Left ventricle myocardium inferior (tissue), 1 donor: ENCODE measurements at regions not wholly inside any gene's neighbourhood (a gene's known extent, or its start where the extent isn't known, plus 50 kb on each side); places are given as distances from the start of the nearest gene placed in this dataset.

Experiments
- DNase-seq: peaks from one replicate; pipeline ENCODE4 v3.0.0-alpha.2; 2020
- H3K27ac ChIP-seq: fragments of 200-600 bp; replicated peaks from 2 replicates; pipeline ENCODE4 v1.8.0; 2021
- H3K27me3 ChIP-seq: fragments of 200-600 bp; 2 replicates; pipeline ENCODE4 v1.8.0; 2021; ENCODE audit warnings: low read depth
- H3K36me3 ChIP-seq: fragments of 200-600 bp; 2 replicates; pipeline ENCODE4 v1.8.0; 2021
- H3K4me1 ChIP-seq: fragments of 200-600 bp; 2 replicates; pipeline ENCODE4 v1.8.0; 2021
- H3K4me3 ChIP-seq: fragments of 200-600 bp; 2 replicates; pipeline ENCODE4 v1.8.0; 2021; ENCODE audit warnings: mild to moderate bottlenecking, moderate library complexity
- H3K9me3 ChIP-seq: fragments of 200-600 bp; replicated peaks from 2 replicates; pipeline ENCODE4 v1.8.0; 2021
- intact Hi-C: fragments of 100-400 bp; cut with micrococcal nuclease; formaldehyde crosslinking; loops from one replicate; pipeline ENCODE4 v1.11.0; 2022
- TF ChIP-seq, protein P1 (sequence below): fragments of 200-600 bp; IDR thresholded peaks from 2 replicates; pipeline ENCODE4 v1.8.0; 2021; ENCODE audit warnings: antibody characterized with exemption, mild to moderate bottlenecking, borderline replicate concordance
- donor health status: DM: no; HTN: yes; CAD: no; lungs with severe emphysema.

DNA sequence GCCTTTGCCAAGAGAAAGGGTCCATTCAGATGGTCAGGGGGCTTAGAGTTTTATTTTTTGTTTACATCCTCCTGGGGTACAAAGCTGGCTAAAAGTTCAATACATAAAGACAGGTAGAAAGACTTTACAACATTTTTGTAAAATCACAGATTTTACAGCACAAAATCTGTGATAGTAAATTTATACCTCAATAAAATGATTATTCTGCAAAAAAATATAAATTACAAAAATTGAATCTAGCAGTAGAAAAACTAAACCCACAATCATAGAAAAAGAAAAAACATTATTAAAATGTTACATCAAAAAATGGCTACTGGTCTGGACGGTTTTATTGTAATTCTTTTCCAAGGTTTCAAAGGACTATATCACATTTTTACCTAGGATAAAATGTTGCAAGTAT is 674.2 kb upstream of the CHAC2 start:
- intact Hi-C loops = no loop called here
- no peak overlapping the region for H3K4me3 ChIP-seq
- TF ChIP-seq, protein P1, sequence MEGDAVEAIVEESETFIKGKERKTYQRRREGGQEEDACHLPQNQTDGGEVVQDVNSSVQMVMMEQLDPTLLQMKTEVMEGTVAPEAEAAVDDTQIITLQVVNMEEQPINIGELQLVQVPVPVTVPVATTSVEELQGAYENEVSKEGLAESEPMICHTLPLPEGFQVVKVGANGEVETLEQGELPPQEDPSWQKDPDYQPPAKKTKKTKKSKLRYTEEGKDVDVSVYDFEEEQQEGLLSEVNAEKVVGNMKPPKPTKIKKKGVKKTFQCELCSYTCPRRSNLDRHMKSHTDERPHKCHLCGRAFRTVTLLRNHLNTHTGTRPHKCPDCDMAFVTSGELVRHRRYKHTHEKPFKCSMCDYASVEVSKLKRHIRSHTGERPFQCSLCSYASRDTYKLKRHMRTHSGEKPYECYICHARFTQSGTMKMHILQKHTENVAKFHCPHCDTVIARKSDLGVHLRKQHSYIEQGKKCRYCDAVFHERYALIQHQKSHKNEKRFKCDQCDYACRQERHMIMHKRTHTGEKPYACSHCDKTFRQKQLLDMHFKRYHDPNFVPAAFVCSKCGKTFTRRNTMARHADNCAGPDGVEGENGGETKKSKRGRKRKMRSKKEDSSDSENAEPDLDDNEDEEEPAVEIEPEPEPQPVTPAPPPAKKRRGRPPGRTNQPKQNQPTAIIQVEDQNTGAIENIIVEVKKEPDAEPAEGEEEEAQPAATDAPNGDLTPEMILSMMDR = no peak
- H3K27me3 ChIP-seq = no peaks in the 10 kb centered on the region
- no peaks in the 10 kb centered on the region for H3K4me1 ChIP-seq
- H3K9me3 ChIP-seq = no peaks in the 10 kb centered on the region
- H3K27ac ChIP-seq = no peak overlapping the region
- no peak for DNase-seq
- H3K36me3 ChIP-seq = no peaks in the 10 kb centered on the region

DNA sequence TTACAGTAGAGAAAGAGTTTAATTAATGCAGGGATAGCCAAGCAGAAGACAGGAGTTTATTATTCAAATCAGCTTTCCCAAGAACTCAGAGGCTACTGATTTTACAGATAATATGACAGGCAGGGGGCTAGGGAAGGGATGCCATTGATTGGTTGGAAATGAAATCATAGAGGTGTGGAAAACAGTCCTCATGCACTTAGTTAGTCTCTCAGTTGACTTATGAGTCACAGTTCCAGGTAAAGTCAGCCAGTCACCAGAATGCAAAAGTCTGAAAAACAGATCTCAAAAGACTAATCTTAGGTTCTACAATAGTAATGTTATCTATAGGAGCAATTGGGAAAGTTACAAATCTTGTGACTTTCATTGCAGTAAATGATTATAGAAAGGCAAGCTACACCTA is 676.4 kb upstream of the CHAC2 start:
- Histone ChIP-seq H3K4me1 (no peaks in the 10 kb centered on the region), H3K4me3 (no peak overlapping the region), H3K9me3 (no peaks in the 10 kb centered on the region), H3K36me3 (no peaks in the 10 kb centered on the region), H3K27ac (no peak overlapping the region), H3K27me3 (no peaks in the 10 kb centered on the region)
- intact Hi-C loops = no loop called here
- no peak for DNase-seq
- TF ChIP-seq, protein P1 = no peak

DNA sequence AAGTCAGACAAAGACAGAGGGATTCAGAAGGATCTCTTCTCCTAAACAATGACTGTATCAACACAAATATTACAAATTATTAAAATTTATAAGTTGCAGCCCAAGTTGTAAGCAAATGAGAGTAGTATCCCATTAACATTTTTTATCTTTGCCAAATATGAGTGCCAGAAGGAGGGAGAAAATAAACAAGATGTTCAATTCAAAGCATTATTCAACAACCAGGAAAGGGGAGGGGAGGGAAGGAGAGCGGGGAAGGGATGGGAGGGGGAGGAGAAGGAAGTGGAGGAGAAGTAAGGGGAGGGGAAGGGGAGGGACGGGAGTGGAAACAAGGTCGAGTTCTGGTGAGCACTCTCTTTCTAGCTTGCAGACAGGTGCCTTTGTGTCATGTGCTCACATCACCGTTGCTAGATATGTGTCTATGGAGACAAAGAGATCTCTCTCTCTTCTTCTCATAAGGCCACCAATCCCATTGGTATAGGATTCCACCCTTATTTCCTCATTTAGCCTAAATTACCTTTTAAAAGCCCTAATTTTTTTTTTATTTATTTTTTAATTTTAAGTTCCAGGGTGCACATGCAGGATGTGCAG is 679.6 kb upstream of the CHAC2 start:
- no peak overlapping the region for H3K27ac ChIP-seq

DNA sequence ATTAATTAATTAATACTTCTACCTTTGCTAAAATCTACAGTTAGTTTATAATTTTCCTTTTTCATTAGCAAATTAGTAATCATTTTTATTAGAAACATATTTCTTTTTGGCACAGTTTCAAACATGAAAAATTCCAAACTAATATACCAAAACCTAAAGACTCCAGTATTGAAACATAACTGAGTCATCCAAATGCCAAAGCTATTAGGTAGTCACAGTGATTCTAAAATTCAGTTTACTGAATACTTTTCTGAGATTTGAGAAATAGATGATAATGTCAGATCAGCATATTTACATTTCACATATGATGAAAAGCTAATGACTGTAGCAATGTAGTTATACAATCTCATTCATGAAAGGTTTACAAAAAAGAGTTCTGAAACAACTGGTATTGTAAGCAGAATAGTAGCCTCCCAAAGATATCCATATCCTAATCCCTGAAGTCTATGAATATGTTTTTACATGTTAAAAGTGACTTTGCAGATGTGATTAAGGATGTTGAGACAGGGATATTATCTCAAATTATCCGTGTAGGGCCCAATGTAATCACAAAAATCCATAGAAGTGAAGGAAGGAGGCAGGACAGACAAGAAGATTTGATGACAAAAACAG is 680.2 kb upstream of the CHAC2 start:
- H3K36me3 ChIP-seq = no peaks in the 10 kb centered on the region
- no peak overlapping the region for H3K4me3 ChIP-seq
- intact Hi-C loops = no loop called here
- peaks cover 5% of the 10 kb centered on the region for H3K9me3 ChIP-seq
- DNase-seq = no peak
- H3K4me1 ChIP-seq = no peaks in the 10 kb centered on the region
- no peak overlapping the region for H3K27ac ChIP-seq
- TF ChIP-seq, protein P1 = no peak
- H3K27me3 ChIP-seq = no peaks in the 10 kb centered on the region

More for the DNA sequence above, 679.6 kb upstream of the CHAC2 start:
- intact Hi-C loops = no loop called here
- TF ChIP-seq, protein P1 = no peak
- Histone ChIP-seq H3K36me3 (no peaks in the 10 kb centered on the region), H3K27me3 (no peaks in the 10 kb centered on the region), H3K4me3 (no peak overlapping the region), H3K4me1 (no peaks in the 10 kb centered on the region), H3K9me3 (peaks cover 5% of the 10 kb centered on the region)
- DNase-seq = no peak

DNA sequence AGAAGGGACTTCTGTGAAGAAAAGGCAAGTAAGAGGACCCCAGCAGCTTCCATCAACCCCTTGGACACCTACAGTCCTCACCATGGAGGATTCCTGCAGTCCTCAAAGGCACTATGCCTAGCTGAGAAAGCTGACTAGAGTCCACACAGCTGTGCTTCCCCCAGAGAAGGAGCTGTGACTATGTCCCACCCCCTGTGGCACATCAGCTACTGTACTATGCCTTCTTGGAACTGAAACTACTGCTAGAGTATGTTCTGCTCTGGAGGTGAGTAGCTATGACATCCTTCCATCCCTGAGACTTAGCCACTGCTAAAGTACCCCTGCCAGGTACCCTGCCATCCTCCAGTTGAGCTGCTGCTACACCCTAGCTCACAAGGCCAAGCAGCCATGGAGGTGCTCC is 690.2 kb upstream of the CHAC2 start:
- Histone ChIP-seq H3K4me1 (no peaks in the 10 kb centered on the region), H3K27ac (no peak overlapping the region), H3K36me3 (no peaks in the 10 kb centered on the region), H3K4me3 (no peak overlapping the region), H3K27me3 (no peaks in the 10 kb centered on the region), H3K9me3 (peaks cover 25% of the 10 kb centered on the region)
- TF ChIP-seq, protein P1 = no peak
- no peak for DNase-seq
- intact Hi-C loops = no loop called here
